ENCODE measurements at regions not wholly inside any gene's neighbourhood (a gene's known extent, or its start where the extent isn't known, plus 50 kb on each side); places are given as distances from the start of the nearest gene placed in this dataset.

DNA sequence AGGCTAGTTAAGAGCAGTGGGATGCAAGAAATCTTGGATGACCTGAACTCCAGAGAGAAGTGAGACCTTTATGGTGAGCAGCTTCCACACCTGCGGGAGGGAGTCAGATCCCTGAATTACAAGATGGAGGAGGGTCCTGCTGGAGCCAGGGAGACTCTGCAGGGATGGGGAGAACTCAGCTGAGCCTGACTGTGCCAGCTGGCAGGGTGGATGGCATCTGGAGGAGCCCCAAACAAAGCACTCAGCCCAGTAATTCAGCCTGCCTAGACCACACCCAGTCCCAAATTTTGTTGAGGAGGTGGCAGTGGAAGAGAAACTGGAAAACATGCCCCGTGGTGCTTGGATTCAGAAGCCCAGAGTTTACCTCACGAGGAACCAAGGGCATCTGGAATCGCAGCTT is 208.2 kb downstream of the WDR11 start:
- H3F3A ChIP-seq (ENCODE audit: insufficient read depth, low read length) = no peaks in the 10 kb centered on the region
- H3K27me3 ChIP-seq (ENCODE audit: insufficient read depth, low read length) = no peaks in the 10 kb centered on the region
- H3K36me3 ChIP-seq (ENCODE audit: insufficient read depth, low read length) = no peaks in the 10 kb centered on the region
- H3K27ac ChIP-seq (ENCODE audit: low read depth, low read length, poor library complexity, severe bottlenecking) = no peak overlapping the region
- no peak overlapping the region for H3K9ac ChIP-seq (ENCODE audit: low read length)
- no peaks in the 10 kb centered on the region for H3K9me3 ChIP-seq (ENCODE audit: low read length)
- no peak overlapping the region for H2AFZ ChIP-seq (ENCODE audit: low read length)
- no peaks in the 10 kb centered on the region for H4K20me1 ChIP-seq (ENCODE audit: insufficient read depth, low read length)
- no peaks in the 10 kb centered on the region for H3K79me2 ChIP-seq (ENCODE audit: insufficient read depth, low read length)
- no peaks in the 10 kb centered on the region for H3K9me2 ChIP-seq (ENCODE audit: low read depth, low read length)
- H3K4me1 ChIP-seq (ENCODE audit: insufficient read depth, low read length, severe bottlenecking) = no peaks in the 10 kb centered on the region
- TF ChIP-seq EZH2 (IDR thresholded peaks at IDR 0.05; ENCODE audit: borderline replicate concordance, low read length) = no peak
- TF ChIP-seq CTCF (IDR thresholded peaks at IDR 0.05; ENCODE audit: low read length) = no peak
- no peak overlapping the region for H3K4me2 ChIP-seq (ENCODE audit: low read length)
- H3K4me3 ChIP-seq (ENCODE audit: low read depth, low read length, poor library complexity, severe bottlenecking) = no peak overlapping the region

GRCh38 chr10:121062115-121062514 is 211.0 kb downstream of the WDR11 start:
- no peak overlapping the region for H3K27ac ChIP-seq (ENCODE audit: low read depth, low read length, poor library complexity, severe bottlenecking)
- H3K27me3 ChIP-seq (ENCODE audit: insufficient read depth, low read length) = no peaks in the 10 kb centered on the region
- no peaks in the 10 kb centered on the region for H4K20me1 ChIP-seq (ENCODE audit: insufficient read depth, low read length)
- H3K4me1 ChIP-seq (ENCODE audit: insufficient read depth, low read length, severe bottlenecking) = no peaks in the 10 kb centered on the region
- H3K36me3 ChIP-seq (ENCODE audit: insufficient read depth, low read length) = no peaks in the 10 kb centered on the region
- no peaks in the 10 kb centered on the region for H3K9me2 ChIP-seq (ENCODE audit: low read depth, low read length)
- H3K9me3 ChIP-seq (ENCODE audit: low read length) = no peaks in the 10 kb centered on the region
- H3K79me2 ChIP-seq (ENCODE audit: insufficient read depth, low read length) = no peaks in the 10 kb centered on the region
- no peak overlapping the region for H3K9ac ChIP-seq (ENCODE audit: low read length)
- TF ChIP-seq EZH2 (IDR thresholded peaks at IDR 0.05; ENCODE audit: borderline replicate concordance, low read length) (no peak), CTCF (IDR thresholded peaks at IDR 0.05; ENCODE audit: low read length) (no peak)
- H3K4me2 ChIP-seq (ENCODE audit: low read length) = no peak overlapping the region
- no peak overlapping the region for H2AFZ ChIP-seq (ENCODE audit: low read length)
- H3K4me3 ChIP-seq (ENCODE audit: low read depth, low read length, poor library complexity, severe bottlenecking) = no peak overlapping the region
- H3F3A ChIP-seq (ENCODE audit: insufficient read depth, low read length) = no peaks in the 10 kb centered on the region

DNA sequence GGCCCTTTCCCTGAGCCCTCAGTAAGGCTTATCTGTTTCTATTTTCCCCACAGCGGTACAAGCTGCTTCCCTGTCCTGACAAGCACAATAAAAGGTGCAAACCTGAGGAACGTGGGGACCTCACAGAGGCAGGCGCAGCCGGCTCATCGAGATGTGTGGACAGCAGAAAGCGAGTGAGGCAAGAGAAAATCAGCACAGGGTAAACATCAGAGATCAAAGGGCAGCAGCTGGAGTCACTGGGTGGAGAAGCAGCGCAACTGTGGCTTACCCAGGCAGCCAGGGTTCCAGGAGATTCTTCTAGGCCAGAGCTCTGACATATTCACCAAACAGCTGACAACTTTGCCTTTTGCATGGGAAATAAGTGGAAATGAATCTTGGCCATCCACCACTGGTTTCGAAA is 212.6 kb downstream of the WDR11 start:
- no peak overlapping the region for H2AFZ ChIP-seq (ENCODE audit: low read length)
- H3K79me2 ChIP-seq (ENCODE audit: insufficient read depth, low read length) = no peaks in the 10 kb centered on the region
- no peak for TF ChIP-seq CTCF (IDR thresholded peaks at IDR 0.05; ENCODE audit: low read length)
- no peak for TF ChIP-seq EZH2 (IDR thresholded peaks at IDR 0.05; ENCODE audit: borderline replicate concordance, low read length)
- H3F3A ChIP-seq (ENCODE audit: insufficient read depth, low read length) = no peaks in the 10 kb centered on the region
- H3K4me3 ChIP-seq (ENCODE audit: low read depth, low read length, poor library complexity, severe bottlenecking) = no peak overlapping the region
- no peaks in the 10 kb centered on the region for H4K20me1 ChIP-seq (ENCODE audit: insufficient read depth, low read length)
- no peak overlapping the region for H3K4me2 ChIP-seq (ENCODE audit: low read length)
- H3K36me3 ChIP-seq (ENCODE audit: insufficient read depth, low read length) = no peaks in the 10 kb centered on the region
- H3K9me2 ChIP-seq (ENCODE audit: low read depth, low read length) = no peaks in the 10 kb centered on the region
- no peak overlapping the region for H3K27ac ChIP-seq (ENCODE audit: low read depth, low read length, poor library complexity, severe bottlenecking)
- no peaks in the 10 kb centered on the region for H3K27me3 ChIP-seq (ENCODE audit: insufficient read depth, low read length)
- no peaks in the 10 kb centered on the region for H3K4me1 ChIP-seq (ENCODE audit: insufficient read depth, low read length, severe bottlenecking)
- no peak overlapping the region for H3K9ac ChIP-seq (ENCODE audit: low read length)
- H3K9me3 ChIP-seq (ENCODE audit: low read length) = no peaks in the 10 kb centered on the region
